Activated naive CD8-positive, alpha-beta T cell treated with anti-CD3 and anti-CD28 coated beads, Interleukin-2, amount 10 ng/mL, durations not matched to agents 7 days and 5 days (primary cell): ENCODE measurements at regions not wholly inside any gene's neighbourhood (a gene's known extent, or its start where the extent isn't known, plus 50 kb on each side); places are given as distances from the start of the nearest gene placed in this dataset.

Source experiments
- ATAC-seq: fragments of 150-1000 bp; cut with Tn5 transposase; one replicate; pipeline ENCODE4 v1.10.0; 2021; ENCODE audit warnings: low read depth, moderate library complexity
- POLR2A ChIA-PET: fragments of 350-600 bp; sonication (Branson Sonifier 250); formaldehyde crosslinking; loops from one replicate; lab custom pipeline; 2021; ENCODE audit warnings: antibody characterized with exemption; lab: Charles Lee
- DNase-seq: peaks from one replicate; pipeline ENCODE4 v3.0.0; 2021
- H3K27ac Mint-ChIP-seq: one replicate; pipeline ENCODE4 v1.8.0; 2022; ENCODE audit warnings: mild to moderate bottlenecking, mixed read lengths
- H3K27me3 Mint-ChIP-seq: one replicate; pipeline ENCODE4 v1.8.0; 2022; ENCODE audit warnings: mild to moderate bottlenecking, moderate library complexity, mixed read lengths
- H3K36me3 Mint-ChIP-seq: one replicate; pipeline ENCODE4 v1.8.0; 2021; ENCODE audit warnings: mild to moderate bottlenecking, mixed read lengths
- H3K4me1 Mint-ChIP-seq: one replicate; pipeline ENCODE4 v1.8.0; 2021; ENCODE audit warnings: mixed read lengths
- H3K4me3 Mint-ChIP-seq: one replicate; pipeline ENCODE4 v1.8.0; 2022; ENCODE audit warnings: mild to moderate bottlenecking, moderate library complexity, mixed read lengths
- H3K9me3 Mint-ChIP-seq: one replicate; pipeline ENCODE4 v1.8.0; 2021; ENCODE audit warnings: mixed read lengths

GRCh38 chr12:19005257-19005801, 124.2 kb upstream of the PLEKHA5 start:
- no peak overlapping the region for H3K4me3 Mint-ChIP-seq
- H3K36me3 Mint-ChIP-seq, result no peaks in the 10 kb centered on the region
- no peaks in the 10 kb centered on the region for H3K27me3 Mint-ChIP-seq
- ATAC-seq (no peak), DNase-seq (no peak)
- no peak overlapping the region for H3K27ac Mint-ChIP-seq
- no peaks in the 10 kb centered on the region for H3K4me1 Mint-ChIP-seq
- H3K9me3 Mint-ChIP-seq, result no peaks in the 10 kb centered on the region
- POLR2A ChIA-PET, result no interaction called here

GRCh38 chr12:19006626-19007137, 122.9 kb upstream of the PLEKHA5 start:
- no peak for ATAC-seq

GRCh38 chr12:19008102-19008501, 121.4 kb upstream of the PLEKHA5 start:
- DNase-seq (no peak), ATAC-seq (no peak)
- POLR2A ChIA-PET, result no interaction called here
- no peaks in the 10 kb centered on the region for H3K9me3 Mint-ChIP-seq
- no peak overlapping the region for H3K4me3 Mint-ChIP-seq
- H3K4me1 Mint-ChIP-seq, result no peaks in the 10 kb centered on the region
- H3K27ac Mint-ChIP-seq, result no peak overlapping the region
- no peaks in the 10 kb centered on the region for H3K27me3 Mint-ChIP-seq
- no peaks in the 10 kb centered on the region for H3K36me3 Mint-ChIP-seq

More at GRCh38 chr12:19006626-19007137, 122.9 kb upstream of the PLEKHA5 start:
- POLR2A ChIA-PET, result no interaction called here
- no peak for DNase-seq
- Mint-ChIP-seq H3K4me1 (no peaks in the 10 kb centered on the region), H3K27me3 (no peaks in the 10 kb centered on the region), H3K36me3 (no peaks in the 10 kb centered on the region), H3K4me3 (no peak overlapping the region), H3K27ac (no peak overlapping the region), H3K9me3 (no peaks in the 10 kb centered on the region)

- DNase-seq (no peak), ATAC-seq (no peak)
- Mint-ChIP-seq H3K4me3 (no peak overlapping the region), H3K36me3 (no peaks in the 10 kb centered on the region), H3K9me3 (no peaks in the 10 kb centered on the region), H3K4me1 (no peaks in the 10 kb centered on the region), H3K27ac (no peak overlapping the region), H3K27me3 (no peaks in the 10 kb centered on the region)
- POLR2A ChIA-PET, result no interaction called here
Observed at GRCh38 chr12:19010087-19010486, 119.4 kb upstream of the PLEKHA5 start.

- Mint-ChIP-seq H3K4me3 (no peak overlapping the region), H3K4me1 (no peaks in the 10 kb centered on the region), H3K27me3 (no peaks in the 10 kb centered on the region), H3K36me3 (no peaks in the 10 kb centered on the region), H3K27ac (no peak overlapping the region), H3K9me3 (no peaks in the 10 kb centered on the region)
- POLR2A ChIA-PET, result no interaction called here
- DNase-seq (no peak), ATAC-seq (no peak)
Observed at GRCh38 chr12:19010726-19011125, 118.8 kb upstream of the PLEKHA5 start.

GRCh38 chr12:19012965-19013364, 116.6 kb upstream of the PLEKHA5 start:
- H3K27ac Mint-ChIP-seq, result no peak overlapping the region
- H3K4me1 Mint-ChIP-seq, result no peaks in the 10 kb centered on the region
- H3K27me3 Mint-ChIP-seq, result no peaks in the 10 kb centered on the region
- H3K4me3 Mint-ChIP-seq, result no peak overlapping the region
- POLR2A ChIA-PET, result no interaction called here
- H3K36me3 Mint-ChIP-seq, result no peaks in the 10 kb centered on the region
- ATAC-seq (no peak), DNase-seq (no peak)
- H3K9me3 Mint-ChIP-seq, result no peaks in the 10 kb centered on the region

GRCh38 chr12:19014240-19014639, 115.3 kb upstream of the PLEKHA5 start:
- no peak overlapping the region for H3K27ac Mint-ChIP-seq
- POLR2A ChIA-PET, result no interaction called here
- DNase-seq (no peak), ATAC-seq (no peak)
- no peak overlapping the region for H3K4me3 Mint-ChIP-seq
- H3K36me3 Mint-ChIP-seq, result no peaks in the 10 kb centered on the region
- no peaks in the 10 kb centered on the region for H3K27me3 Mint-ChIP-seq
- no peaks in the 10 kb centered on the region for H3K9me3 Mint-ChIP-seq
- no peaks in the 10 kb centered on the region for H3K4me1 Mint-ChIP-seq

GRCh38 chr12:19015285-19015684, 114.2 kb upstream of the PLEKHA5 start:
- Mint-ChIP-seq H3K27me3 (no peaks in the 10 kb centered on the region), H3K4me1 (no peaks in the 10 kb centered on the region), H3K4me3 (no peak overlapping the region), H3K36me3 (no peaks in the 10 kb centered on the region), H3K9me3 (no peaks in the 10 kb centered on the region), H3K27ac (no peak overlapping the region)
- DNase-seq (no peak), ATAC-seq (no peak)
- POLR2A ChIA-PET, result no interaction called here

GRCh38 chr12:19018302-19018970, 111.1 kb upstream of the PLEKHA5 start:
- no peak for ATAC-seq
- no peak overlapping the region for H3K27ac Mint-ChIP-seq
- no peak for DNase-seq
- no peak overlapping the region for H3K4me3 Mint-ChIP-seq
- no peaks in the 10 kb centered on the region for H3K36me3 Mint-ChIP-seq
- no peaks in the 10 kb centered on the region for H3K27me3 Mint-ChIP-seq
- no peaks in the 10 kb centered on the region for H3K9me3 Mint-ChIP-seq
- H3K4me1 Mint-ChIP-seq, result no peaks in the 10 kb centered on the region
- POLR2A ChIA-PET, result no interaction called here

GRCh38 chr12:19021240-19021639, 108.3 kb upstream of the PLEKHA5 start:
- Mint-ChIP-seq H3K4me3 (no peak overlapping the region), H3K36me3 (no peaks in the 10 kb centered on the region), H3K27me3 (no peaks in the 10 kb centered on the region), H3K4me1 (no peaks in the 10 kb centered on the region), H3K27ac (no peak overlapping the region), H3K9me3 (no peaks in the 10 kb centered on the region)
- DNase-seq (no peak), ATAC-seq (no peak)
- POLR2A ChIA-PET, result no interaction called here

- Mint-ChIP-seq H3K4me1 (no peaks in the 10 kb centered on the region), H3K27me3 (no peaks in the 10 kb centered on the region), H3K36me3 (no peaks in the 10 kb centered on the region), H3K9me3 (no peaks in the 10 kb centered on the region), H3K4me3 (no peak overlapping the region), H3K27ac (no peak overlapping the region)
- no peak for ATAC-seq
- POLR2A ChIA-PET, result no interaction called here
- DNase-seq, result no peak
Observed at GRCh38 chr12:19021646-19022045, 107.9 kb upstream of the PLEKHA5 start.

GRCh38 chr12:19025582-19025981, 104.0 kb upstream of the PLEKHA5 start:
- Mint-ChIP-seq H3K4me1 (no peaks in the 10 kb centered on the region), H3K4me3 (no peak overlapping the region), H3K27ac (no peak overlapping the region), H3K36me3 (no peaks in the 10 kb centered on the region), H3K9me3 (no peaks in the 10 kb centered on the region), H3K27me3 (peaks cover 2% of the 10 kb centered on the region)
- POLR2A ChIA-PET, result no interaction called here
- ATAC-seq, result no peak
- no peak for DNase-seq

GRCh38 chr12:19026034-19026433, 103.5 kb upstream of the PLEKHA5 start:
- Mint-ChIP-seq H3K4me3 (no peak overlapping the region), H3K27ac (no peak overlapping the region), H3K4me1 (no peaks in the 10 kb centered on the region), H3K27me3 (peaks cover 2% of the 10 kb centered on the region), H3K9me3 (no peaks in the 10 kb centered on the region), H3K36me3 (no peaks in the 10 kb centered on the region)
- no peak for ATAC-seq
- POLR2A ChIA-PET, result no interaction called here
- DNase-seq, result no peak

- POLR2A ChIA-PET, result no interaction called here
- no peaks in the 10 kb centered on the region for H3K4me1 Mint-ChIP-seq
- no peaks in the 10 kb centered on the region for H3K36me3 Mint-ChIP-seq
- no peak for ATAC-seq
- H3K27me3 Mint-ChIP-seq, result peaks cover 2% of the 10 kb centered on the region
- H3K27ac Mint-ChIP-seq, result no peak overlapping the region
- no peaks in the 10 kb centered on the region for H3K9me3 Mint-ChIP-seq
- no peak overlapping the region for H3K4me3 Mint-ChIP-seq
- DNase-seq, result no peak
Observed at GRCh38 chr12:19026614-19027488, 102.7 kb upstream of the PLEKHA5 start.
